Activated T-helper 1 cell treated with anti-CD3 and anti-CD28 coated beads, Interleukin-12 subunit alpha, Interleukin-12 subunit beta, Interleukin-2, Interleukin-4 antibody, amounts not matched to agents 30 ng/mL and 10 ng/mL and 1 ng/mL, durations not matched to agents 14 hours and 24 hours and 36 hours (primary cell): ENCODE measurements at regions not wholly inside any gene's neighbourhood (a gene's known extent, or its start where the extent isn't known, plus 50 kb on each side); places are given as distances from the start of the nearest gene placed in this dataset.

ENCODE experiments used
- DNase-seq: peaks from one replicate; pipeline ENCODE4 v3.0.0; 2021; ENCODE audit warnings: low spot score
- H3K27ac Mint-ChIP-seq: one replicate; pipeline ENCODE4 v1.8.0; 2021; ENCODE audit warnings: mild to moderate bottlenecking, mixed read lengths
- H3K27me3 Mint-ChIP-seq: one replicate; pipeline ENCODE4 v1.8.0; 2022; ENCODE audit warnings: mild to moderate bottlenecking, moderate library complexity, mixed read lengths; ENCODE audit not compliant: insufficient read depth
- H3K36me3 Mint-ChIP-seq: one replicate; pipeline ENCODE4 v1.8.0; 2021; ENCODE audit warnings: low read depth, mixed read lengths
- H3K4me1 Mint-ChIP-seq: one replicate; pipeline ENCODE4 v1.8.0; 2021; ENCODE audit warnings: low read depth, mixed read lengths
- H3K4me3 Mint-ChIP-seq: one replicate; pipeline ENCODE4 v1.8.0; 2021; ENCODE audit warnings: mild to moderate bottlenecking, moderate library complexity, mixed read lengths
- H3K9me3 Mint-ChIP-seq: one replicate; pipeline ENCODE4 v1.8.0; 2021; ENCODE audit warnings: mixed read lengths
- intact Hi-C: fragments of 100-400 bp; cut with micrococcal nuclease; formaldehyde crosslinking; loops from one replicate; pipeline ENCODE4 v1.15.1; 2024

DNA sequence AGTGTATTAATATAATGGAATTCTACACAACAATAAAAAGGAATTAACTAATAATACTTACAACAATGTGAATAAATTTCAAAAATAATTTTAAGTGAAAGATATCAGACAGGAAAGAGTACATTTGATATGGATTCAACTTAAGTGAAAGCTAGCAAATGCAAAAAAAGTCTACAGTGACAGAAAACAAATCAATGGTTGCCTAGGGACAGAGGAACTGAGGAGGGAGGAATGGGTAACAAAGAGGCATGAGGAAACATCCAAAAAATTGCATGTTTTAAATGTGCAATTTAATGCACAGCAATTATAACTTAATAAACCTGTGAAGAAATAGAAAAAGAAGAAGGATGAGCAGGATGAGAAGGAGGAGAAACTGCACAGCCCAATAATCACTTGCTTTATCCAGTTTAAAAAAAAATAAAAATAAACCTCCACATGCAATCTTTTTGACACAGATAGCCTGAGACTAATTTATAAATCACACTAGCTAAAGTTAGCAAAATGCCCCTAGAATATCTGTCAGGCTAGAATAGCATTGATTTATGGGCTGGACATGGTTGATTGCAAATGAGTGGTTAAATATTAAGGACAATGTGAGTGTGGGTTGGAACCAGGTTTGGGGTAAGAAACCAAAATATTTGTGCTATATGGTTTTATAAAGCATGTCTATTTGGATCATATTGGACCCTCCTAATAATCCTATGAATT lies 1089.1 kb downstream of the TRHDE start:
- intact Hi-C loops = no loop called here
- Mint-ChIP-seq H3K27ac (no peak overlapping the region), H3K4me3 (no peak overlapping the region), H3K4me1 (no peaks in the 10 kb centered on the region), H3K9me3 (peaks cover 8% of the 10 kb centered on the region), H3K36me3 (no peaks in the 10 kb centered on the region), H3K27me3 (no peaks in the 10 kb centered on the region)
- no peak for DNase-seq

DNA sequence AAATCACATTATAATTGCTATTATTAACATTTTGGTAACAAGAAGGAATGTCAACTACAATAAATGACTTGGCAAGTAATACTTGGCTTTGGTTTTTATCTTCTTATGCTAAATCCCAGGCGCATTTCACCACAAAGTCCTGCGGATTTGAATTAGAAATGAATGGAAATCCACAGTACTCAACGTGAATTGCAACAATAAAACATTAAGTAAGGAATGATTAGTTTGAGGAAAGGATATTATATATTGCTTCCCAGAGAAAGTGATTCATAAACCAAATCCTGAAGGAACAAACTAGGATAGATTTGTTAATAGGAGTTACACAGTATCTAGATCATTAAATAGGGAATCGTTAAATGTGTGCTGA lies 1089.7 kb downstream of the TRHDE start:
- DNase-seq = no peak
- H3K36me3 Mint-ChIP-seq = no peaks in the 10 kb centered on the region
- no peaks in the 10 kb centered on the region for H3K27me3 Mint-ChIP-seq
- no peak overlapping the region for H3K27ac Mint-ChIP-seq
- H3K4me1 Mint-ChIP-seq = no peaks in the 10 kb centered on the region
- no peak overlapping the region for H3K4me3 Mint-ChIP-seq
- intact Hi-C loops = no loop called here
- H3K9me3 Mint-ChIP-seq = peaks cover 6% of the 10 kb centered on the region

DNA sequence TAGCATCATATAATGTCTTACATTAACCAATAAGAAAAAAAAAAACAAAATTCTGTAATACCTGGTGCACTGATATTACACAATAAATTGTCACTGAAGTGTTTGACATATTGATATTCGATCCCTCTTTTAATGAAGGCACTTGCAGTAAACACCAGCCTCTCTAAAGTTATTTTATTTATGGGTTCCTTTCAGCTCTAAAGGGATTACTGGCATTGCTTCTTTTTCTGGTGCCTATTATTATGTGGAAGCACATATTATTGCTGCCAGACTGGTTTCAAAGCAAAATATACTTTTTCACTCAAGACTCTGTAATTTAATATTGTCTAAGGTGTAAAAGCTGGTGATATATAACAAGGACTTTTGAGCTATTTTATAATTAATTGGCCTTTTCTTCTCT lies 1090.5 kb downstream of the TRHDE start:
- H3K27ac Mint-ChIP-seq = no peak overlapping the region
- intact Hi-C loops = no loop called here
- H3K9me3 Mint-ChIP-seq = peaks cover 6% of the 10 kb centered on the region
- H3K4me1 Mint-ChIP-seq = no peaks in the 10 kb centered on the region
- no peaks in the 10 kb centered on the region for H3K27me3 Mint-ChIP-seq
- no peak overlapping the region for H3K4me3 Mint-ChIP-seq
- no peaks in the 10 kb centered on the region for H3K36me3 Mint-ChIP-seq
- no peak for DNase-seq

DNA sequence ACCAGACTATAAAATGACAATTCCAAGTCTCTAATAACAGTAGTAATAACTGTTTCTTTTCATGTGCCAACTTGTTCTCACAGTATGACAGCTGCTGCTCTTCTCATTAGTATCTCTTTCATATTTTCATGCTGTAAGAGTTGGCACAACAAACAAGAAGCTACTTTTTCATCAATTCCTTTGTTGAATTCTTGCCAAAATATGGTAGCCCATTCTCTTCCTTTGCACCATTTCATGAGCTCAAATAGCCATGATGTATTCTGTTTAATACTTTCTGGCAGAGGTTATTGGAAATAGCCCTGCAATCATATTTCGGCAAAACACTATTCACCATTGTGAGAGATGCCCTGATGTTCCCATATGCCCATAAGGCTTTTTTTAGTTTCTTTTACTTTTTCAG lies 1100.7 kb downstream of the TRHDE start:
- Mint-ChIP-seq H3K4me3 (no peak overlapping the region), H3K27ac (no peak overlapping the region), H3K27me3 (no peaks in the 10 kb centered on the region), H3K36me3 (no peaks in the 10 kb centered on the region), H3K9me3 (peaks cover 6% of the 10 kb centered on the region), H3K4me1 (no peaks in the 10 kb centered on the region)
- no peak for DNase-seq
- intact Hi-C loops = no loop called here

DNA sequence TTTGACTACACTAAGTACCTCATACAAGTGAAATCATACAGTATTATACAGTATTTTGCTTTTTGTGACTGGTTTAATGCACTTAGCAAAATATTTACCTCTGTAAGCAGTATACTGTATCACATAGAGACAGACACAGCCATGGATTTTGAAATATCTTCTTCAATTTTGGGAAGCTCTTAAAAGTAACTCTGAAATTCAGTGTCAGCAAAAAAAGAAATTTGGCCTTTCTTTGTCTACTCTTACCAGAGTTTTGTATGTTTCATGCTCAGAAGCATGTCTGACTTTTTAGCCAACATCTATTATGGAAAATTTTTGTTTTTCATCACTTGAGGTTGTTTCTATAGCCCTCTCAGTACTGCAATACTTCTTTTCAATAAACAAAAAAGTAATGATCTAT lies 1102.2 kb downstream of the TRHDE start:
- H3K36me3 Mint-ChIP-seq = no peaks in the 10 kb centered on the region

DNA sequence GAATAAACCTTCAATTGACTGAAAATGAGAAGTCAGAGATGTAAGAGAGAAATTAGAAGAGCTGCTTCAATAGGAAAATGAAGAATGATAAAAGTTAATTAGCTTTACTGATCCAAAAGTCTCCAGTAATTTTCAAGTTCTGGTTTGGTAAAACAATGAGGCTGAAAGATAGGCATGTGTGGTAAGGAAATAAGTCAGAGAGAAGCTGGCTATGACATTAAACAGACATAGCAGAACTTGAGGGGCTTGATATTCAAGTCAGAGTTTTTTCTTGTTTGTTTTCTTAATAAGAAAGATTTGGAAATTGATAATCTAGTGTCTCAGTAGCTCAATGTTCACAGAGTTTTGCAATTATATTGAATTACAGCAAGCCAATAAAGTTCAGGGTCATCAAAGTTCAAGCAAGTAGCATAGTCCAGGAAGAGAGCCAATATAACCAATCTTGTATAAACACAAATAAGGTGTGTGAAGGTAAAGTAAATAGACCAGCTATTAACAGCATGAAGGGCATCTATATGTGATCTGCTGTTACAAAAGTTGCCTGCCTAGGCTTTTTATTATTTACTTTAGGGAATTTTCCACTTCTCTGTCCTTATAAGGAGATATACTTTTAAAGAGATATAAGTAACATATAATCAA lies 1111.5 kb downstream of the TRHDE start:
- no peak for DNase-seq
- Mint-ChIP-seq H3K4me1 (no peaks in the 10 kb centered on the region), H3K4me3 (no peak overlapping the region), H3K9me3 (peaks cover 13% of the 10 kb centered on the region), H3K36me3 (no peaks in the 10 kb centered on the region), H3K27ac (no peak overlapping the region), H3K27me3 (no peaks in the 10 kb centered on the region)
- intact Hi-C loops = no loop called here

More for the DNA sequence above, 1102.2 kb downstream of the TRHDE start:
- no peak for DNase-seq
- Mint-ChIP-seq H3K9me3 (peaks cover 6% of the 10 kb centered on the region), H3K4me3 (no peak overlapping the region), H3K27ac (no peak overlapping the region), H3K4me1 (no peaks in the 10 kb centered on the region), H3K27me3 (no peaks in the 10 kb centered on the region)
- intact Hi-C loops = no loop called here

DNA sequence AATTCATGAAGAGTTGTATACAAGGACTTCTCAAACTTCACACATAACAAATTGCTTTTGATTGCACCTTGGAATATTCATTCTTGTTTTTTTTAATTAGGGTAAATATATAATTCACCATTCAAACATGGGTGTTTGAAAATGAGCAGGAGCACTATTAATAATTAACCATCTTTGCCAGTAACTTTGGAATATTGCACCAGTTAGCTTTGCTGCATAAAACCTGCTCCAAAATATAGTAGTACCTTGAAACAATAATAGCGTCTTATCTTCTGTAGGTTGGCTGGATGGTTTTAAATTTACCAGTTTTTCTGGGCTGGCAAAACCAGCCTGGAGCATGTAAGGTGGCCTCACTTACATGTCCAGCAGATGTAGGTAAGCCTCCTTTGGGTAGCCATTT lies 1112.4 kb downstream of the TRHDE start:
- Mint-ChIP-seq H3K36me3 (no peaks in the 10 kb centered on the region), H3K27ac (no peak overlapping the region), H3K4me3 (no peak overlapping the region), H3K27me3 (no peaks in the 10 kb centered on the region), H3K4me1 (no peaks in the 10 kb centered on the region), H3K9me3 (peaks cover 13% of the 10 kb centered on the region)
- intact Hi-C loops = no loop called here
- no peak for DNase-seq

DNA sequence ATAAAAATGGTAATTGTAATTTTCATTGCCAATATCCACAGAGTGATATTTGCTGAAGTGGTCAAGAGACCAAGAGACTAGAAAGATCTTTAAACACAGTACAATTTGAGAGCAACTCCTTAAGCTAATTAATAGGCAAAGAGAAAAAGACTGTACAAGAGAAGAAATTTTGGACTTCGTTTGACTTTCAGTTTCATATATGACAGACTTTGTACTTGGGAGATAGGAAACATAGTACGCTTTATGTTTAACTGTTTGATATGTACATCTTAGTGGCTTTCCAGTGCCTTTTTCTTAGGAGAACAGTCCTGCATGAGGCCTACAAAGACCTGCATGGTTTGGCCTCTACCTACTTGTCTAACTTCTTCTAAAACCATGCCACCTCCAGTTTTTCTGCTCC lies 1118.1 kb downstream of the TRHDE start:
- DNase-seq = no peak
- intact Hi-C loops = no loop called here
- Mint-ChIP-seq H3K27me3 (no peaks in the 10 kb centered on the region), H3K27ac (no peak overlapping the region), H3K36me3 (no peaks in the 10 kb centered on the region), H3K4me1 (no peaks in the 10 kb centered on the region), H3K4me3 (no peak overlapping the region), H3K9me3 (peaks cover 13% of the 10 kb centered on the region)

DNA sequence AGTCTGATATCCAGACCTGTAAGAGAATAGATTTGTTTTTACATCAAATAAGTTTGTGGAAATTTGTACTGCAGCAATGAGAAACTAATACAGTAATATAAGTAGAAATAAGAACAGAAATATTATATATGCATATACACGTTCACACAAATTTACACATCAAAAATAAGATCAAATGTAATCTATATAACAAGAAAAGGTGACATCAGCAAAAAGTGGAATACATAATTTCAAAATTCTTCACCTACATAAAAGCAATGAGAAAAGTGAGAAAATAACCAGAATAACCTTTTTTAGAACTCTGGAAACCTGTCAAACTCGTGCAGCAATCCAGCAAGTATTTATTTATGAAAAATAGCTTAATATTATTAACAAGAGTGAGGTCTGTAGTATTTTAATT lies 1124.6 kb upstream of the ATXN7L3B start:
- H3K4me3 Mint-ChIP-seq = no peak overlapping the region
- H3K36me3 Mint-ChIP-seq = no peaks in the 10 kb centered on the region
- H3K27ac Mint-ChIP-seq = no peak overlapping the region
- H3K4me1 Mint-ChIP-seq = no peaks in the 10 kb centered on the region
- intact Hi-C loops = no loop called here
- no peaks in the 10 kb centered on the region for H3K27me3 Mint-ChIP-seq
- peaks cover 22% of the 10 kb centered on the region for H3K9me3 Mint-ChIP-seq
- no peak for DNase-seq

DNA sequence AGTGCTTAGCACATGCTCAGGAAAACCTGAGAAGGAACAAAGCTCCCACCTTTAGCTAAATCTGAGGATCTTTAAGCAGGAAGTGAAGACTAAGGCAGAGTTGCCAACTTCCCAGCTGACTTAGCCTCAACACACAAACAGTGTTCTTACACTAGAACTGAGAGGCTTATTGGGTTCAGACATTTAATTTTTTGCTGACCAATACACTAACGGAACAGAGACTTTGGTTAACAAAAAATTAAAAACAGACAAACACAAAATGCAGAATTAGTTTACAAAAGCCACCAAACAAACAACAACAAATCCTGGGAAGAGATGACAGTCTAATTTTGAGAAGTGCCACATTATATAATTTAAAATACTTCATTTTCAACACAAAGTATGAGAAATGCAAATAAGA lies 1123.7 kb upstream of the ATXN7L3B start:
- peaks cover 22% of the 10 kb centered on the region for H3K9me3 Mint-ChIP-seq
- H3K4me3 Mint-ChIP-seq = no peak overlapping the region
- H3K36me3 Mint-ChIP-seq = no peaks in the 10 kb centered on the region
- no peaks in the 10 kb centered on the region for H3K4me1 Mint-ChIP-seq
- H3K27me3 Mint-ChIP-seq = no peaks in the 10 kb centered on the region
- no peak for DNase-seq
- H3K27ac Mint-ChIP-seq = no peak overlapping the region
- intact Hi-C loops = no loop called here

DNA sequence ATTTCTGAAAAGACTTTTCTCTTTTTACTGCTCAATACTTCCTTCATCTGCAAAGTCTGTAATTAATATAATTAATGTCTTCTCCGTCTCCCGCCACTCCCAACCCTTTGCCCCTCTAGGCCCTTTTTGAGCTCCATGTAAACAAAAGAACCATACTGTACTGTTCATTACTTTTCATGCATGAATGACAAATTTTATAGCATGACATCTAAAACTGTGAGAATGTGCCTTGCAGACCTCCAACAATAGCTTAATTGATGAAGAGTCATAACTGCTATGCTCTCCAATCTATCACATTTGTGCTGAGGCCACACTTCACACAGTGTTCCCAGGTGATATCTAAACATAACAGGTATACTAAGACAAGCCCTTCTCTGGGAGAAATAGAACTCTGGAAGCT lies 1122.7 kb upstream of the ATXN7L3B start:
- Mint-ChIP-seq H3K27me3 (no peaks in the 10 kb centered on the region), H3K9me3 (peaks cover 22% of the 10 kb centered on the region), H3K4me1 (no peaks in the 10 kb centered on the region), H3K27ac (no peak overlapping the region), H3K4me3 (no peak overlapping the region), H3K36me3 (no peaks in the 10 kb centered on the region)
- intact Hi-C loops = no loop called here
- no peak for DNase-seq

DNA sequence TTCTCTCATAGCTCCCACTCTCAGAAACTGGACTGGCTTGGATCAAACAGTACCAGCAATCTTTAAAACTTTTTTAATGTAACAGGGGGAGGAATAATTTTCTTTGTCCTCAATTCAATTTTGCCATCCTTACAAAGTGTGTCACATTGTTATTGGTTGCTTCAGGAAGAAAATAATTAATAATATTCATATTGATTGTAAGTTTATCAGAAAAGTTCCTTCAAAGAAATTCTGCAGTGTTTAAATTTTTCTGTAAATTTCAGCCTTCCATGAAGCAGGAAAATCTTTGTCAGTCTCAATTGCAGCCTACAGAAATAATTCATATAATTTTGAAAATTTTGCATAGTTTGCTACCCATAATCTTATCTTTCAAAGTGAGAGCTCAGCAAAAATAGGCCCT lies 1119.1 kb upstream of the ATXN7L3B start:
- intact Hi-C loops = no loop called here
- no peaks in the 10 kb centered on the region for H3K36me3 Mint-ChIP-seq
- H3K27ac Mint-ChIP-seq = no peak overlapping the region
- peaks cover 5% of the 10 kb centered on the region for H3K4me1 Mint-ChIP-seq
- no peaks in the 10 kb centered on the region for H3K27me3 Mint-ChIP-seq
- H3K4me3 Mint-ChIP-seq = no peak overlapping the region
- DNase-seq = no peak
- H3K9me3 Mint-ChIP-seq = peaks cover 19% of the 10 kb centered on the region

DNA sequence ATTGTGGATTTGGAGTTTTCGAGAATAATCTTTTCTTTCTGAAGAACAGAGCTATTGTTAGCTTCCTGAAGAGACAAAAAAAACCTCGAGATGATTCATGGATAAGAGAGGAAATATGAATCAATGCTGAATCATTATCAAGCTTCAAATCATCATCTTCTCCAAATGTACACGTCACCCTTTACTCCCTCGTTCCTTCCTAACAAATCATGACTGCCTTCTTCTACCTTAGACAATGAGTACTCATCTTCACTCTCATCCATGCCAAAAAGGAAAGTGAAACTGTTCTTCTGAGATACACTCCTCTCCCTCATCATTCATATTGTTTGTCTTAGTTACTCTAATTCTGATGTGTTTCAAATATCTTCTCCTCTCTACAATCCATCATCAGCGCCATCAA lies 1115.8 kb upstream of the ATXN7L3B start:
- DNase-seq = no peak
- no peak overlapping the region for H3K4me3 Mint-ChIP-seq
- H3K27me3 Mint-ChIP-seq = no peaks in the 10 kb centered on the region
- H3K4me1 Mint-ChIP-seq = peaks cover 5% of the 10 kb centered on the region
- intact Hi-C loops = no loop called here
- H3K9me3 Mint-ChIP-seq = peaks cover 19% of the 10 kb centered on the region
- H3K36me3 Mint-ChIP-seq = no peaks in the 10 kb centered on the region
- H3K27ac Mint-ChIP-seq = no peak overlapping the region

DNA sequence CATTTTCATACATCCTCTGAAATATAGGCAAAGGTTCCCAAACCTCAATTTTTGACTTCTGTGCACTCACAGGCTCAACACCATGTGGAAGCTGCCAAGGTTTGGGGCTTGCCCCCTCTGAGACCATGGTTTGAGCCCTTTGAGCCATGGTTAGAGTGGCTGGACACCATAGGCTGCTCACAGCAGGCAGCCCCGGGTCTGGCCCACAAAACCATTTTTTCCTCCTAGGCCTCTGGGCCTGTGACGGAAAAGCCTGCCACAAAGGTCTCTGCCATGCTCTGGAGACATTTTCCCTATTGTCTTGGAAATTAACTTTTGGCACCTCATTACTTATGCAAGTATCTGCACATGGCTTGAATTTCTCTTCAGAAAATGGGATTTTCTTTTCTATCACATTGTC lies 1113.2 kb upstream of the ATXN7L3B start:
- intact Hi-C loops = no loop called here
- Mint-ChIP-seq H3K27ac (no peak overlapping the region), H3K27me3 (no peaks in the 10 kb centered on the region), H3K4me1 (peaks cover 5% of the 10 kb centered on the region), H3K9me3 (peaks cover 15% of the 10 kb centered on the region), H3K36me3 (no peaks in the 10 kb centered on the region), H3K4me3 (no peak overlapping the region)
- no peak for DNase-seq
